NCI-H446 (cell line): ENCODE measurements at regions not wholly inside any gene's neighbourhood (a gene's known extent, or its start where the extent isn't known, plus 50 kb on each side); places are given as distances from the start of the nearest gene placed in this dataset.
"Not testable (repeated sequence)": the region's sequence is repeated elsewhere in the genome, so short reads cannot be mapped to it uniquely, and the experiment has no call there.

ENCODE experiments used
- DNase-seq, 2 experiments: peaks; one replicate each; lab custom pipeline; 2025; lab: John Stamatoyannopoulos, UW

DNA sequence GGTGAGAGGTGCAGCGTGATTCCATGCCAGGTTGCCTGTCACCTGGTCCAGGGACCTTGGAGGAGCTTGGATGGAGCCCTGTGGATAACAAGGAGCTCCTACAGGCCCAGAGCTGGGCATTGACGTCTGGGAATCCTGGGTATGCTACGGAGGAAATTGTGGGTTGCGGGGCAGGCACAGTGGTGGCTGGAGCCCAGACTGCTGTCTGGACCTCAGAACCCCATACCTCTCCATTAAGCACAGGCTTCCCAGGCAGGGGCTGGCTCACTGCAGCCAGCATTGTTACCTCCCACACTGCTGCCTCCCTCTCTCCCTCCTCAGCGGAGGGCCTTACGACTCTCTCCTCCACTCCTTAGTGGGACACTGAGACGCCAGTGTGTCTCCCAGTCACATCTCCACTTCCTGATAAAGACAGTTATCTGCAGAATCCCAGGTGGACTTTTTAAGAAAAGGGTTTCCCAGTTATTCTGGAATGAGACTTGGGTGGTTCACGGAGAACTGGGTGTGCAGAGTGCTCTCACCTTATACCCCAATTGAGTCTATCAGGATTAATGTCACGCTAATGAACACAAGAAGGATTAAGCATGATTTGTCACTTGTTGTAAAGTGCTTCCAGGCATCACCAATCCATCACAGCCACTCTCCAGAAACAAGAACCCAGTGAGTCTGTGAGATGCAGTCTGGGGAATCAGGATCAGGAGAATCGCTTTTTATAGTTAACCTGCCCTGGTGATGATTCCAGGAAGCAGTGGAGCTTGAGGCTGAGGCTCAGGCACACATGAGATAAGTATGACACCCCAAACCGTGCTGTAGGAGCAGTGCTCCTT is 309.4 kb downstream of the RPS24 start:
- no peak for DNase-seq

DNA sequence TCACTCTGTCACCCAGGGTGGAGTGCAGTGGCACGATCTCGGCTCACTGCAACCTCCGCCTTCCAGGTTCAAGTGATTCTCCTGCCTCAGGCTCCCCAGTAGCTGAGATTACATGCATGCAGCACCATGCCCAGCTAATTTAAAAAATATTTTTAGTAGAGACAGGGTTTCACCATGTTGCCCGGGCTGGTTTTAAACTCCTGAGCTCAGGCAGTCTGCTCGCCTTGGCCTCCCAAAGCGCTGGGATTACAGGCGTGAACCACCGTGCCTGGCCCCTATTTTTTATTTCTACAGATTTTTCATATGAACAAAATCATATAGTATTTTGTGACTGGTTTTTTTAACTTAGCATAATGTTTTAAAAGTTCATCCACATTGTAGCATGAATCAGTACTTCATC is 310.6 kb downstream of the RPS24 start:
- not testable (repeated sequence) for DNase-seq

DNA sequence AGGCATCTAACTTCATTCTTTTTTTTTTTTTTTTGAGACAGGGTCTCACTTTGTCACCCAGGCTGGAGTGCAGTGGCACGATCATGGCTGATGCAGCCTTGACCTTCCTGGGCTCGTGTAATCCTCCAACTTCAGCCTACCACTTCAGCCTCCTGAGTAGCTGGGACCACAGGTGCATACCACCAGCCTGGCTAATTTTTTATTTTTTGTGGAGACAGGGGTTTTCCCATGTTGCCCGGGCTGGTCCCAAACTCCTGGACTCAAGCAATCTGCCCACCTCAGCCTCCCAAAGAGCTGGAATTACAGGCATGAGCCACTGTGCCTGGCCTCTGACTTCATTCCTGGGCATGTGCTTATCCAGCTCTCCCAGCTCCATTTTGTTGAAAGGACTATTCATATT is 311.9 kb downstream of the RPS24 start:
- not testable (repeated sequence) for DNase-seq

DNA sequence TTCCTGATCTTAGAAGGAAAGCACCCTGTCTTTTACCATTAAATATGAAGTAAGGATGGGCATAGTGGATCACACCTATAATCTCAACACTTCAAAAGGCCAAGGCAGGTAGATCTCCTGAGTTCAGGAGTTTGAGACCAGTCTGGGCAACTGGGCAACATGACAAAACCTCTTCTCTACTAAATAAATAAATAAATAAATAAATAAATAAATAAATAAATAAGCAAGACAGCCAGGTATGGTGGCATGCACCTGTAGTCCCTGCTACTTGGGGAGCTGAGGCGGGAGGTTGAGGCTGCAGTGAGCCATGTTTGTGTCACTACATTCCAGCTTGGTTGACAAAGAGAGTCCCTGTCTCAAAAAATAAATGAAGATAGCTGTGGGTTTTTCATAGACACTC is 313.1 kb downstream of the RPS24 start:
- DNase-seq: no peak

DNA sequence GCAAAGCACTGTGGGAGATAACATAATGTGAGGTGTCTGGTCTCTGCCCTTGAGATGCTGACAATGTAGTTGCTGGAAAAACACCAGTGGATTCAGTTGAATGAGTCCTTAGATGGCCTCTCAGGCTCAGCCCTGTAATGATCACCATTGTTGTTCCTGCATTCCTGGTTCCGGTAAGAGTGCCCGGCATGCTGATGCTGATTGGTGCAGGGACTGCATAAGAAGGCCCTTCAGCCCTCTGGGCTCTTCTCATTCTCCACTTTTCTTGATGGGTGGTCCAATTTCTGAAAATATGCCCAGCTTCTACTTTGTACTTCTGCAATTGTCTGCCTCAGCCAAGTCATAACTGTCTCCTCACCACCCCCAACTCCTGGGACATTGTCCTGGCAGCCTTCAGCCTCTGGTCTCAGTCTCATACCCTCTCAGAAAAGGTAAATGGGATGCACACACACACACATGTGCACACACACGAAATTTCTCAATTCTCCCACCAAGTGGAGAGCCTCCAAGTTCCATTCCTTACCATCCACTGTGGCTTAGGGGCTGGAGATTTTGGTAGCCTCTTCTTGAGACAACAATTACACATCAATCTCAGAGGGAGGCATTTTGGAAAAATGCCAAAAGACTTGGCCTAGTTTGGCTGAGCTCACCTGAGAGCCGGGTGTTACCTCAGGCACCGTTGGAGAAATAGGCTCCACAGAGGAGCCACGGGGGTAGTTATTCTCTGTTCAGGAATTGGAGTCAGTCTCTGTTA is 314.9 kb downstream of the RPS24 start:
- DNase-seq: no peak

DNA sequence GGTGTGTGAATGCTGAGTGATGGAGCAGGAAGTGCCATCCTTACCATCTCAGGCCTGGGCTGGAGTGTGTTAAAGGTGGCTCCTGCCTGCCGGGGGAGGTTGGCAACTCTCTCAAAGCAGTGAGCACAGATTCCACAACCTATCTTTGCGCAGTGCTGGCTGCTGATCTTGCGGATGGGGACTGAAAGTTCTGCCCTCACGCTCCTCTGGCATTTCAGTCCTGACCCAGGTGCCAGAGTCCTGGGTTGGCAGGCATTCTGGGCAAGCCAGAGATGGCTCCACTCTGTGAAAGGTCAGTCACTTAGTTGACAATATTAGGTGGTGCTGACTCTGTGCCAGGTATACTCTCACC is 315.5 kb downstream of the RPS24 start:
- DNase-seq: no peak

DNA sequence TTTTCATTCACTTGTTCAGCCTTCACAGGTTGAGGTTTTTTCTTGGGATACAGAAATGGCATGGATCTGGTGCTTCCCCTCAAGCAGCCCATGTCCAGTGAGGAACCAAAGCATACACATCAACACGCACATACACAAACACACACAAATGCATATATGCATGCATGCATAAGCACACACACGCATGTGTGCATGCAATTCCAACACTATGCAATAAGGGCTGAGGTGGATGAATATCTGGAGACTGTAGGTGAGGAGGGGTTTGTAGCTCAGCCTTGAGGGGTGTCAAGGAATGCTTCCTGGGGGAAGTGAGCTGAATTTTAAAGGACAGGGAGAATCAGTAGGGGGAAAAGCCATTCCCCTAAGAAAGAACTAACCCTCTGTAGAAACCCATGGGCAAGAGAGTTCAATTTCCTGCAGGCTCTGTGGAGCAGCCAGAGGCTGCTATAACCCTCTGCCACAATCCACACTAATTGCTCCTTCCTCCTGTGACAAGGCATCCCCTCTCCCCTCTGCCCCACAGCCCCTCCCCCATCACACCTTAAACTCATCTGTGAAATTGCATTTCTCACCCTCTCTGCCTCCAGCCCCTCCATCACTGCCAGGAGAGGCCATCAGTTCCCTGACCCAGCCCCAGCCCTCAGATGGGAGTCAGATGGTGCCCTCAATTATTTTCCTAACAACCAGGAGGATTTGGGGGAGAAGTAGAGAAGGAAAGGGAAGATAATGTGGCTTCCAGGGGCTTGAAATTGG is 316.4 kb downstream of the RPS24 start:
- DNase-seq: no peak

DNA sequence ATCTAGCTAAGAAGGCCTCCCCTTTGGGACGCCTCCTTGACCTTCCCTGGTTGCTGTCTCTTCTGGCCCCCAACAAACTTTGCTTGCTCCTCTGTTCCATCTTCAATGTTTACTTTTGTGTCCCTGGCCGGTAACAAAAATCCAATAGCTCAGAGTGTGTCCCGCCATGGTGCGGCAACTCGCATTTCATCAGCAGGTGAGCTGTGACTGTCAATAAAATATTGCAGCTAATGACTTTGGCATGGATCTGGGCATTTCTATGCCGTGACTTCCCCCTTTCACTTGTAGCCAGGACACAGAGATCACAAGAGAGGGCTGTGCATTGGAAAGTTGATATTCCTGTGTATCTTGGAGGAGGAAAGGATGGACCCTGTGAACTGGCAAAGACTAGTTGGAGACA is 317.6 kb downstream of the RPS24 start:
- DNase-seq: no peak

DNA sequence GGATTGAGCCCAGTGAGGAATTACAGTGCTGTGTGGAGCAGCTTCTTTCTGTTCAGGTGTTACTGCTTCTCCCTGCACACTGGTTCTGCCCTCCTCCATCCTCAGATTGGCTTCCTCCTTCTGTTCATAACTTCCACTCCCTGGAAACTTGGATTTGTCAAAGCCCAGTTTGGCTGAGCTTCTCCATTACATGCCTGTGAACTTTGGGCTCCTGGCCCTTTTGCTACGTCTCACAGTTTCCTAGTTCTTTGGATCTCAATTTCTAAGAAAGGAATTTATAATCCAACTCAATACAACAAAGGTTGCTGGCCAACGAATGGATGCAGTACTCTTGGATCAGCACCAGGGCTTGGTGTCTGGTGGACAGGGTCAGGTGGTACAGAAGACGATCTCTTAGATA is 318.1 kb downstream of the RPS24 start:
- no peak for DNase-seq

DNA sequence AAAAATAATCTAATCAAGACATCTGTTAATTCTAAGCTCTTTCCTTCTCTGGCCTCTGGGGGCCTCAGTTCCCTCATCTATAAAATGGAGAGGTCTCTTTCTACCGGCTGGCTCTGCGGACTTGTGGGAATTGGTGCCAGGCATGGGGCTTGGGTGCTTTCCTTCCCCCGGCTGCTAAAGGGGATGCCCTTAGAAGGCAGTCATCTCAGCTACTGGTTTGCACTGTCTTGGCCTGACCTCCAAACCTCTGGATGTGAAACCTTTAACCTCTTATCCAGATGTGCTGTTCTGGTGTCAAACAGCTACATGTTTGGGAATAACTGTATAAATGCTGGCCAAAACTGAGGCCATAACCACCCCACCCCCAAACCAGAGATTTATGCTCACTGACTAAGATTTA is 320.0 kb downstream of the RPS24 start:
- DNase-seq: no peak

DNA sequence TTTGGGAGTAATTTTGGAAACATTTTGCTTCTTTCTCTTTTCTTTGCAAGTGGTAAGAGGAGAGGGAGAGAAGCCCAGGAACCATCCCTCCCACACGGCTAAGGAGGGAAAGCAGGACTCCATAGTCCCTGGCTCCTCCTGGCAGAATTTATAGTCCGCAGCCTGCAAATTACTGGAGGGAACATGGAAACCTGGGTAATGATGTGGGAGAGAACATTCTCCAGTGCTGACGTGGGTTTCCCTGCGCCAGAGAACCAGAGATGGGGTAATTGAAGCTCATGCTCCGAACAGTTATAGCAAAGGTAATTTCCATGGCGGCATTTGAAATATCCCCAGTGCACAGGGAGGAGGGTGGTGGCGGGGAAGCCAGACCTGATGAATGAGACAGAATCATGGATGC is 320.4 kb downstream of the RPS24 start:
- DNase-seq: no peak

DNA sequence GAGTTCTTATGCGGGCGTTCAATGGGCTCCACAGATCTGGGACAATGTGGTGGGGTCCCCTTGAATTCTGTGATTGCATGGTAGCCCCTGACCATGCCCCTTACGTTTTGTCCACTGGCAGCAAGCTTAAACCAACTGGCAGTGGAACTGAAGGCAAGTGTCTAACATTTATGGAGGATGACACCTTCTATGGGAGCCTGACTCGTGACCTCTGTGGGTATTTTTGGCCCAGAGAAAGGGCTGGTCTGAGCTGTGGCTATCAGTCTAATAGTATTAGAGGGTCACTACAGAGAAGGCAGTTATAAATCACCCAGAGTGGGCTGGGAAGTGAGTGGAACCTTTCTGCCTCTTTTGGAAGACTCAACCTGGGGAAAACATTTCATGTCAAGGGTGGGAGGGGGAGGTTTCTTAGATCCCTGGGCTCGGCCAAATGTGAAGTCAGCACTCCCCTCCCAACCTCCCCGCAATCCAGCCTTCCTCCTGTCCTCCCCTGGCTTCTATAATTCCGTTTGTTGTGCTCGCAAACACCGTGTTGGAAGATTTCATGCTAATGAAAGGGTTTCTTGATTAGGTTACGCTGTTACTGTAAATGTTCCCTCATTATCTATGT is 322.7 kb downstream of the RPS24 start:
- DNase-seq: no peak

DNA sequence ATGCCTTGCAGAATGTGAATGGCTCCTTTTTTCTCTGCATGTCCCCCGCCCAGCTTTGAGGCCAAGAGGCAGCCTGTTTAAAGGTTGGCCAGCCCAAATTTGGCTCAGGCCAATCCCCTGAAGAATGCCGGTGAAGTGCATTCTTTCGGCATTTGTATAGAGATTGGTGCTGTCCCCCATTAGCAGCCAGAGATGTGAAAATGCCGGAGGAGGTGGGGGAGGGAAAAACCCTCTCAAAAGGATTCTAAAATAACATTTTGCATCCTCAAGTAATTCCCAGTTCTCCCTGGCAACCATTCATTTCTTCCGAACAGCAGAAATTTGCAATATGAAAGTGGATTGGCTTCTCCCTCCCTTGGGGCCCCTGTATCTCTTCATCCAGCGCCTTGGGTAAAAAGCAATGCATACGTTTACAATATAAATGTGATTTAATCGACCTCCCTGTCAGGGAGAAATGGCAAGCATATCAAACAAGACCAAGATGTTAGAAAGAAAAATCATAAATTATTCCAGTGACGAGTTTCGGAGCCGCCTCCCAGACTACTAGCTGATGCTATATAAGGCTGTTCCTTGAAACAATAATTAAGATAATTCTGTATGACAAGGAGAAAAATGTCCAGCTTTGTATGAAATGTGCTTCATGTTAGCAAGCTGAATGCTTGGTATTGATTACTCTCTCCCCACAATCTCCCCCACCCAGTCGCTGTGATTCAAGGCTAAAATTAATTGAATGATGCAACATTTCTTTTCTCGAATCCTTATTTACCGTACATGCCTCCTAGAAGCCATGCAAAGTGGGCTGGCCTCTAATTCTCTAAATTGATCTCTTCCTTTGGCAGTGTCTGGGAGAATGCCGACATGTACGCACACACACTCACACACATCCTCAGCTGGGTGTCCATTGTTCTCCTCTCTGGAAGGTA is 323.7 kb downstream of the RPS24 start:
- DNase-seq: no peak

DNA sequence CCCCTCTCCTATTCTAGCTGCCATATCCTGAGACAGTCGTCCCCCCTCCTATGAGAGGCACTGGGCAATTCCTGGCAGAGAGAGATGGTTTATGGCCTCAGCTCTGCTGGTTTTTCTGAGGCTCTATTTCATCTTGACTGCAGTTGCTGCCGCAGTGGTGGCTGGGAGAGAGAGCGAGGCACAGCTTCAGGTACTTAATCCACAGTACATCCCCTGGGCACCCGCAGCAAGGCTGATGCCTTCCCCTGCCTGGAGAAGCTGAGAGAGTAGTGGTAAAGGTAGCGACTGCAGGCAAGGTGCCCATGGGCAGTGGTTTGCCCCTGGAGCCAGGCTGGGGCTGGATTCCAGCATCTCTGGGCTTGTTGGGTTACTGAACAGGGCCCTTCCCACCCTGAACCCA is 324.7 kb downstream of the RPS24 start:
- DNase-seq: no peak

DNA sequence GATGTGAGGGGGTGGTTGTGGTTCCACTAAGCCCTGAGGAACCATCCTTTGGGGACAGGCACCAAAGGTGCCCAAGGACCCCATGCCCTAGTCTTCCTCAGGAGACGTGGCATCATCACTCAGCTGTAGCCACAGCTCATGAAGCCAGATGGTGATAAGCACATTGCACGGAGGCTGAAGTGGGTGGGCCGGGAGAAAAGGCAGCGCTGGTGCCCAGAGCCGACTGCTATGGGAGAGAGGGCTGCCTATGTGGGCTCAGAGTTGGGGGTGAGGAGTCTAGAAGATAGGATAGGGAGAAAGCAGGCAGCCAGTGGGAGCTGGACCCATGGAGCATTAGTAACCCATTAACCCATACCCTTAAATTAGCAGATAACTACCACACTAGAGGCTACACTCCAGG is 325.3 kb downstream of the RPS24 start:
- no peak for DNase-seq

DNA sequence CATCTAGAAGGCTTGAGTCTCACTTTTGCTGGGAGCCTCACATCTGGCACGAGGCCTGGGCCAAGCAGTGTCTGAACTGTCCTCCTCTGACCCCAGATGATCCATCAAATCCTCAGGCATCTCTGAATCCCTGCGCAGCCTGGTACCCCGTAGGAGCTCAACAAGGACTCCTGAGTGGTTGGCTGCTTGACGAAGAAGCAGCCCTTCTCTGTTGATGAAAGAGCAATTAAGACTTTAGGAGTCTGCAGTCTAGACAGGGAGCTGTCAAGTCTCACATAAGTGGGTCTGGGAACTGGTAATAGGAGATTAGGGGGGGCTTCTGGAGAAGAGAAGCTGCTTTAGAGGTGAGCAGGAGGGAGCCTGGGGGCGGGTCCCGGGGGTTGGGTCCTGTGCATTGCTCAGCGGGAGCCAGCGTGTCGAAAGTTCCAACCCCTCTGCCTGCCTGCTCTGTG is 326.0 kb downstream of the RPS24 start:
- DNase-seq: no peak

DNA sequence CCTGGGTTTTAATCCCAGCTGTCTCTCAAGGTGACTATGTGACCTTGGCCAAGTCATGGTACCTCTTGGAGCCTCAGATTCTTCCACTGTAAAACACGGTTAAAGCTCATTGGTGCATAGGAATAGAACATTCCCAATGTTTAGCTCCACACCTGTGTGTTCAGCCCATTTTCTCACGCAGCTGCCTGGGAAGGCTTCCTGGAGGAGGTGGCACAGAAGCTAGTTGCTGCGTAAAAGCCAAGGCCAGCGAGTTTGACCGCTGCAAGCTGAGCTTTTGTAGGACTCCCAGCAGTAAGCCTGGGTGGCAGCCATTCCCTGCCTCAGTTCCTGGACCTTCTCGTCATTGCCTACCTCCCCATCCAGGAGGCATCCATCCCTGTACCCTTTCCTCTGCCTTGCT is 326.6 kb downstream of the RPS24 start:
- no peak for DNase-seq

DNA sequence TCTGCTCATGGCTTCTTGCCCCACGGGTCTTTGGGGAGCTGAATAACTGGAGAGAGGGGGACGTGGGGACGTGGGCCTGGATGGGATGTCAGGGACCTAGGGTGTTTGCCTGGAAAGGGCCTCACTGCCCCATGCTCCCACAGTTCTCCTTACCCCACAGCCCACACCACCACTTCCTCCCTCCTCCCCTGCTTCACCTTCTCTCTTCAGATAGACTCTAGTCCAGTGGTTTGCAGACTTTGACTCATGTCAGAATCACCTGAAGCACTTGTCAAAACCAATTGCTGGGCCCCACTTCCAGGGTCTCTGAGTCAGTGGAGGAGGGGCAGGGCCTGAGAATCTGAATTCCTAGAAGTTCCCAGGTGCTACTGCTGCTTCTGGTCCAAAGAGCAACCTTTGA is 327.4 kb downstream of the RPS24 start:
- DNase-seq: no peak

DNA sequence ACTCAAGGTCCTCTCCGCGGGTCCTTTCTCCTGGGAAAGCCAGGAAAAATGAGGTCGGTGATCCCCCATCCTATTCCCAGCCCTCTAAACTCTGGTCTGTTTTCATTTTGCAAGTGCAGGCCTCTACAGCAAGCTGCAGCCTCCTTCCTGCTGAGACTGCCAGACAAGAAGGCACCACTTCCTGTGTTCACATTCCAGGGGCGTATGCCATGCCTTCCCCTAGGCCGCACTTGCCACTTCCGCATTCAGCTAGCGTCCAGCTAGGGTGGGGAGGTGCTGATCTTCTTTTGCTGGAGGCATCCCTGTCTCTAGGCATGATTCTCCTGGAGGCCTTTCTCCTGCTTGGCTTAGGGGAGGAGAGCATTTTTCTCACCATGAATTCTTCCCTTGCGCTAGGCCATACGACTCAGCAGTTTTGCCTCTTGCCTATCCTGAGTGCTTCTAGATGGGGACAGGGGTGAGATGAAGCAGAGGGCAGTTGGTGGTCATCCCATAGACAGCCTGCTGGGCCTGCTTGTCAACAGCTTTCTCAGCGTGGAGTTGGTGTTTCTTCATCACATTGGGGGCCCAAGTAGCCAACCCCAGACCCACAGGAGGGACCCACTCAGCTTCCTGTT is 328.9 kb downstream of the RPS24 start:
- DNase-seq: no peak

DNA sequence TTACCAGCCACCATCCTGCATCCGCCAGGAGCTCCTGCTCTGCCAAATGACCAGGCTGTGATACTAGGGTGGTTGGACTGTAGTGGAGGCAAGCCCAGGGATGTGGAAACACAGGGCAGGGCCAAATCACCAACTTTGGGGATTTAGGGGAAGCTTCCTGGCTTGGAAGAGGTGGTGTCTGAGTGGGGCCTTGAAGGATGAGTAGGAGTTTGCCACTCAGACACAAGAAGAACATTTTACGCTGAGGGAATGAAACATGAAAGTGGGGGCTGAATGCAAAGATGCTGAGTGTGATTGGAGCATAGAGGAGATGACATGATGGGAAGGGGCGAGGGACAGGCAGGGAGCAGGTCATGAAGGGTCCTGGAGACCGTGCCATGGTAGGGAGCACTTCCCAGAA is 329.5 kb downstream of the RPS24 start:
- DNase-seq: no peak

DNA sequence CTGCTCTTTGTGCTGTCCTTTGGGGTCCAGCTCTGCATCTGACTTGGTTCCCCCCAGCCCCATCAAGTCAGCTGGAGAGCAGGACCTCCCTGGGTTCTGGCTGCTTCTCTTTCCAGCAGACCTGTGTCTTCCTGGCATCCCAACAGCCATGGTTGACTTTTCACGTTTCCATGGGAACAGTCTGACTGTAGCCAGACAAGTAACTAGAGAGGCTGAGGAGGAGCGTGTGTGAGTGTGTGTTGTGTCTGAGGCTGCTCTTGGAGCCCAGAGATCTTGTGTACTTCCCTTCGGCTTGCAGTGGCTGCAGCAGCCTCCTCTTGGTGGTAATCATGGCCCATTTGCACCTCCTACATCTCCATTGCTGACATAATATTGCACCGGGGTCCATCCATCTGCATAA is 332.0 kb downstream of the RPS24 start:
- no peak for DNase-seq
